SK-N-SH (cell line): ENCODE measurements at regions not wholly inside any gene's neighbourhood (a gene's known extent, or its start where the extent isn't known, plus 50 kb on each side); places are given as distances from the start of the nearest gene placed in this dataset.

Source experiments
- CTCF ChIA-PET: fragments of 300-600, 350-600 bp; formaldehyde crosslinking; extraction: SDS; loops from one replicate; lab custom pipeline; 2021; lab: Yijun Ruan, JAX
- POLR2A ChIA-PET: fragments of 350-600 bp; sonication (Branson Sonifier 250); formaldehyde crosslinking; extraction: SDS; loops from one replicate; lab custom pipeline; 2020; ENCODE audit warnings: antibody characterized with exemption, inconsistent platforms; lab: Yijun Ruan, JAX
- DNase-seq: peaks from one replicate; pipeline ENCODE4 v3.0.0; 2012
- H2AFZ ChIP-seq: fragments of 200-600 bp; sonication (generic); 2 replicates; pipeline ENCODE4 v1.8.1; 2016; ENCODE audit warnings: antibody characterized with exemption, mild to moderate bottlenecking, low read depth
- H3F3A ChIP-seq: fragments of 200-600 bp; sonication (generic); replicated peaks from 2 replicates; pipeline ENCODE3; 2016; ENCODE audit warnings: antibody characterized with exemption, mild to moderate bottlenecking; ENCODE audit not compliant: insufficient read depth
- H3K27ac ChIP-seq, 2 experiments: fragments of 200-500 bp in 1 of 2; fragments of 200-600 bp in 1 of 2; sonication (Bioruptor generic) in 1 of 2; sonication (generic), shearing (Covaris generic) in 1 of 2; 2 replicates each; pipeline versions ENCODE4 v1.5.1 to v1.6.1; 2014 to 2016; ENCODE audit warnings: low read depth in 2 of 2, inconsistent platforms in 1 of 2, low read length in 1 of 2, mild to moderate bottlenecking in 1 of 2, mixed read lengths in 1 of 2
- H3K27me3 ChIP-seq: fragments of 200-600 bp; sonication (generic), shearing (Covaris generic); 2 replicates; pipeline ENCODE4 v1.6.1; 2016; ENCODE audit warnings: mixed run types; ENCODE audit not compliant: insufficient read depth
- H3K36me3 ChIP-seq, 2 experiments: fragments of 200-500 bp in 1 of 2; fragments of 200-600 bp in 1 of 2; sonication (Bioruptor generic) in 1 of 2; sonication (generic) in 1 of 2; replicated peaks in 1 of 2; 2 replicates each; pipeline versions ENCODE3 to v1.5.1; 2014 to 2016; ENCODE audit warnings: low read length in 1 of 2, mild to moderate bottlenecking in 1 of 2; ENCODE audit not compliant: insufficient read depth in 2 of 2, control insufficient read depth in 1 of 2
- H3K4me1 ChIP-seq, 2 experiments: fragments of 200-500 bp in 1 of 2; fragments of 200-600 bp in 1 of 2; sonication (Bioruptor generic) in 1 of 2; sonication (generic), shearing (Covaris generic) in 1 of 2; 2 replicates each; pipeline versions ENCODE4 v1.5.1 to v1.6.1; 2014 to 2016; ENCODE audit warnings: low read depth in 1 of 2, low read length in 1 of 2, mixed run types in 1 of 2; ENCODE audit not compliant: insufficient read depth in 2 of 2, control insufficient read depth in 1 of 2
- H3K4me2 ChIP-seq: fragments of 200-600 bp; sonication (generic), shearing (Covaris generic); 2 replicates; pipeline ENCODE4 v1.6.1; 2017; ENCODE audit warnings: mixed run types
- H3K4me3 ChIP-seq, 2 experiments: fragments of 200-500 bp in 1 of 2; fragments of 200-600 bp in 1 of 2; sonication (Bioruptor generic) in 1 of 2; sonication (generic), shearing (Covaris generic) in 1 of 2; 2 replicates each; pipeline versions ENCODE4 v1.5.1 to v1.8.1; 2014 to 2016; ENCODE audit warnings: low read depth in 2 of 2, inconsistent platforms in 1 of 2, low read length in 1 of 2, mild to moderate bottlenecking in 1 of 2, mixed read lengths in 1 of 2, moderate library complexity in 1 of 2
- H3K79me2 ChIP-seq: fragments of 200-600 bp; sonication (generic); 2 replicates; pipeline ENCODE4 v1.8.1; 2017; ENCODE audit warnings: mild to moderate bottlenecking; ENCODE audit not compliant: insufficient read depth
- H3K9ac ChIP-seq: fragments of 200-600 bp; sonication (generic); 2 replicates; pipeline ENCODE4 v1.6.1; 2017; ENCODE audit warnings: mixed run types
- H3K9me2 ChIP-seq: fragments of 200-600 bp; sonication (generic); 2 replicates; pipeline ENCODE4 v1.6.1; 2017; ENCODE audit warnings: mixed run types
- H3K9me3 ChIP-seq: fragments of 200-600 bp; sonication (generic); 2 replicates; pipeline ENCODE4 v1.6.1; 2017; ENCODE audit warnings: mixed run types, mild to moderate bottlenecking, moderate library complexity
- H4K20me1 ChIP-seq: fragments of 200-600 bp; sonication (generic); 2 replicates; pipeline ENCODE4 v1.6.1; 2017; ENCODE audit warnings: mild to moderate bottlenecking, mixed run types; ENCODE audit not compliant: insufficient read depth
- EP300 ChIP-seq, 2 experiments: IDR thresholded peaks; 2 replicates each; pipeline versions ENCODE4 v1.4.0 to v1.6.1; 2012; ENCODE audit warnings: borderline replicate concordance in 1 of 2, low read depth in 1 of 2, low read length in 1 of 2
- FOXJ3 ChIP-seq: sonication (generic); formaldehyde crosslinking; IDR thresholded peaks from 2 replicates; pipeline ENCODE4 v1.5.1; 2020; ENCODE audit warnings: mild to moderate bottlenecking, missing genetic modification reagents
- FOXM1 ChIP-seq: IDR thresholded peaks from 2 replicates; pipeline ENCODE4 v1.4.0; 2012; ENCODE audit warnings: low read depth, mild to moderate bottlenecking
- GABPA ChIP-seq: IDR thresholded peaks from 2 replicates; pipeline ENCODE4 v1.4.0; 2012; ENCODE audit warnings: low read depth, mild to moderate bottlenecking
- GATA2 ChIP-seq: sonication (generic); formaldehyde crosslinking; IDR thresholded peaks from 2 replicates; pipeline ENCODE4 v1.5.0; 2020; ENCODE audit warnings: mild to moderate bottlenecking, missing genetic modification reagents
- JUND ChIP-seq: IDR thresholded peaks from 2 replicates; pipeline ENCODE4 v1.4.0; 2012
- NFIC ChIP-seq: IDR thresholded peaks from 2 replicates; pipeline ENCODE4 v1.4.0; 2012; ENCODE audit warnings: borderline replicate concordance
- POLR2AphosphoS5 ChIP-seq: IDR thresholded peaks from 2 replicates; pipeline ENCODE4 v1.6.1; 2012; ENCODE audit warnings: low read depth, low read length
- SIN3A ChIP-seq: IDR thresholded peaks from 2 replicates; pipeline ENCODE4 v1.6.1; 2012; ENCODE audit warnings: low read depth, mild to moderate bottlenecking, low read length, moderate library complexity, borderline replicate concordance
- SMC3 ChIP-seq: IDR thresholded peaks from 2 replicates; pipeline ENCODE4 v1.6.1; 2012; ENCODE audit warnings: low read depth, low read length, improper control_type of control experiment
- TAF1 ChIP-seq: IDR thresholded peaks from 2 replicates; pipeline ENCODE4 v1.6.1; 2012; ENCODE audit warnings: low read depth, mild to moderate bottlenecking, low read length, moderate library complexity, borderline replicate concordance
- TCF12 ChIP-seq: IDR thresholded peaks from 2 replicates; pipeline ENCODE4 v1.4.0; 2012
- USF1 ChIP-seq: IDR thresholded peaks from 2 replicates; pipeline ENCODE4 v1.4.0; 2012; ENCODE audit warnings: low read depth, borderline replicate concordance
- USF2 ChIP-seq: fragments of 150-350 bp; IDR thresholded peaks from 2 replicates; pipeline ENCODE4 v1.6.1; 2017; ENCODE audit warnings: antibody characterized with exemption, low read length, low read depth, borderline replicate concordance
- YY1 ChIP-seq: IDR thresholded peaks from 2 replicates; pipeline ENCODE4 v1.4.0; 2012; ENCODE audit warnings: low read depth, mild to moderate bottlenecking
- WGBS: methylation state at CpG from one replicate; pipeline ENCODE4 v1.1.6; 2017; ENCODE audit warnings: low lambda C conversion rate; 5-methylcytosine and 5-hydroxymethylcytosine counted together
- TF ChIP-seq, protein P1 (sequence below): fragments of 200-600 bp; sonication (generic); IDR thresholded peaks from 2 replicates; pipeline ENCODE4 v1.6.1; 2017; ENCODE audit warnings: antibody characterized with exemption, mild to moderate bottlenecking, moderate library complexity
- TF ChIP-seq, protein P2 (sequence below): fragments of 150-350 bp; IDR thresholded peaks from 2 replicates; pipeline ENCODE4 v1.6.1; 2016; ENCODE audit warnings: mild to moderate bottlenecking, low read depth, low read length

GRCh38 chr5:26641492-26641891, 396.9 kb downstream of the CDH9 start:
- H3K79me2 ChIP-seq = no peaks in the 10 kb centered on the region
- H3F3A ChIP-seq = no peaks in the 10 kb centered on the region
- no peak overlapping the region for H3K4me3 ChIP-seq
- WGBS = 31% methylated on average over 2 of the region's 2 CpGs
- POLR2A ChIA-PET = no interaction called here
- CTCF ChIA-PET = no interaction called here
- H3K9me2 ChIP-seq = no peaks in the 10 kb centered on the region
- no peak overlapping the region for H3K27ac ChIP-seq
- TF ChIP-seq POLR2AphosphoS5 = no peak
- no peak for TF ChIP-seq GABPA
- TF ChIP-seq TCF12 = no peak
- TF ChIP-seq, protein P1, sequence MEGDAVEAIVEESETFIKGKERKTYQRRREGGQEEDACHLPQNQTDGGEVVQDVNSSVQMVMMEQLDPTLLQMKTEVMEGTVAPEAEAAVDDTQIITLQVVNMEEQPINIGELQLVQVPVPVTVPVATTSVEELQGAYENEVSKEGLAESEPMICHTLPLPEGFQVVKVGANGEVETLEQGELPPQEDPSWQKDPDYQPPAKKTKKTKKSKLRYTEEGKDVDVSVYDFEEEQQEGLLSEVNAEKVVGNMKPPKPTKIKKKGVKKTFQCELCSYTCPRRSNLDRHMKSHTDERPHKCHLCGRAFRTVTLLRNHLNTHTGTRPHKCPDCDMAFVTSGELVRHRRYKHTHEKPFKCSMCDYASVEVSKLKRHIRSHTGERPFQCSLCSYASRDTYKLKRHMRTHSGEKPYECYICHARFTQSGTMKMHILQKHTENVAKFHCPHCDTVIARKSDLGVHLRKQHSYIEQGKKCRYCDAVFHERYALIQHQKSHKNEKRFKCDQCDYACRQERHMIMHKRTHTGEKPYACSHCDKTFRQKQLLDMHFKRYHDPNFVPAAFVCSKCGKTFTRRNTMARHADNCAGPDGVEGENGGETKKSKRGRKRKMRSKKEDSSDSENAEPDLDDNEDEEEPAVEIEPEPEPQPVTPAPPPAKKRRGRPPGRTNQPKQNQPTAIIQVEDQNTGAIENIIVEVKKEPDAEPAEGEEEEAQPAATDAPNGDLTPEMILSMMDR = no peak
- TF ChIP-seq, protein P2, sequence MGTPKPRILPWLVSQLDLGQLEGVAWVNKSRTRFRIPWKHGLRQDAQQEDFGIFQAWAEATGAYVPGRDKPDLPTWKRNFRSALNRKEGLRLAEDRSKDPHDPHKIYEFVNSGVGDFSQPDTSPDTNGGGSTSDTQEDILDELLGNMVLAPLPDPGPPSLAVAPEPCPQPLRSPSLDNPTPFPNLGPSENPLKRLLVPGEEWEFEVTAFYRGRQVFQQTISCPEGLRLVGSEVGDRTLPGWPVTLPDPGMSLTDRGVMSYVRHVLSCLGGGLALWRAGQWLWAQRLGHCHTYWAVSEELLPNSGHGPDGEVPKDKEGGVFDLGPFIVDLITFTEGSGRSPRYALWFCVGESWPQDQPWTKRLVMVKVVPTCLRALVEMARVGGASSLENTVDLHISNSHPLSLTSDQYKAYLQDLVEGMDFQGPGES = no peak
- TF ChIP-seq NFIC = no peak
- no peak for TF ChIP-seq USF1
- no peak for TF ChIP-seq FOXM1
- no peak for TF ChIP-seq EP300 (IDR thresholded peaks at IDR 0.05; ENCODE audit: borderline replicate concordance in 1 of 2, low read depth in 1 of 2, low read length in 1 of 2)
- no peak for TF ChIP-seq TAF1
- no peak for TF ChIP-seq YY1
- TF ChIP-seq JUND = no peak
- no peak for TF ChIP-seq FOXJ3 (CRISPR knock-in tag)
- TF ChIP-seq SIN3A = no peak
- TF ChIP-seq SMC3 = no peak
- TF ChIP-seq USF2 = no peak
- TF ChIP-seq GATA2 (CRISPR knock-in tag) = no peak
- no peak overlapping the region for H2AFZ ChIP-seq
- no peak overlapping the region for H3K9ac ChIP-seq
- no peaks in the 10 kb centered on the region for H3K36me3 ChIP-seq
- DNase-seq = no peak
- no peak overlapping the region for H3K4me2 ChIP-seq
- no peaks in the 10 kb centered on the region for H4K20me1 ChIP-seq
- no peaks in the 10 kb centered on the region for H3K27me3 ChIP-seq
- H3K4me1 ChIP-seq = no peaks in the 10 kb centered on the region
- H3K9me3 ChIP-seq = no peaks in the 10 kb centered on the region; the same call in 1 of the 2 replicates
